ENCODE measurements at regions not wholly inside any gene's neighbourhood (a gene's known extent, or its start where the extent isn't known, plus 50 kb on each side); places are given as distances from the start of the nearest gene placed in this dataset.

DNA sequence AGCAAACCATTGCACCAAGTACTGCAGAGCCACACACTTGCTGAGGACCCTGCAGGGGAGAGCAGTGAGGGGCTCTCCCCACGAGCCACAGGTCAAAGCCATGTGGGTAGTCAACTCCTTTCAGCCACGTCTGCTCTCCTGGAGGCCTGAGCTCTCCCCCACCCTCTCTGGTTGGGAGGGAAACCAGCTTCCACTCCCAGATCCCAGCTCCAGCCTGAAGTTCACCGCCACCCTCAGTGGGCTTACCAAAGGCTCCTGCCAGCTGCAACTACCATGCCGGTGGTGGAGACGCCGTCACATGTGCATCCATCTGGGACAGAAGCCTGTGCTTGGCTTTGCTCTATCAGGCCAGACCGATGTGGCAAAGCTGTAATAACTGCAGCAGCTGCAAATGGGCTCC is 521.5 kb upstream of the RAB6C start:
- no peak overlapping the region for H3K4me3 Mint-ChIP-seq
- CTCF ChIA-PET = no interaction called here
- no peaks in the 10 kb centered on the region for H3K9me3 Mint-ChIP-seq
- POLR2A ChIA-PET = no interaction called here
- no peak for DNase-seq
- no peaks in the 10 kb centered on the region for H3K4me1 Mint-ChIP-seq
- H3K27ac Mint-ChIP-seq = no peak overlapping the region
- no peaks in the 10 kb centered on the region for H3K36me3 Mint-ChIP-seq (ENCODE audit: low read depth)
- H3K27me3 Mint-ChIP-seq = no peaks in the 10 kb centered on the region

DNA sequence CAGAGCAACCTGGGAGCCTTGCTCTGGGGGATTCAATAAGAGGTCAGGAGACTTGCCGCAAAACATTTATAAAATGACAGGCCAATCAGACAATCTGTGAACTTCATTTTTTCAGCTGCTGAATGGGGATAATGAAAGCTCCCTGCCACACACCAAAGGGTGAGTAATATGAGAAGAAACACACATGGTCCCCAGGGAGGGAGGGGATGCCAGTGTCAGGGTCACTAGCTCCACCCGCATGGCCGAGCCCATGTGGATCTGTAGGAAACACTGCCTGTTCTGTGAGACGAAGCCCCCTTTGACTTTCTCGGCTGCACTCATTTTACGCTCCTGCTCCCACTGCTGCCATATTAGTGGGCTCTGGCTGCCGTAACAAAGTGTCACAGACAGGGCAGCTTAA is 521.0 kb upstream of the RAB6C start:
- H3K27me3 Mint-ChIP-seq = no peaks in the 10 kb centered on the region
- no peak overlapping the region for H3K27ac Mint-ChIP-seq
- ChIA-PET POLR2A (no interaction called here), CTCF (no interaction called here)
- DNase-seq = no peak
- no peaks in the 10 kb centered on the region for H3K4me1 Mint-ChIP-seq
- H3K4me3 Mint-ChIP-seq = no peak overlapping the region
- no peaks in the 10 kb centered on the region for H3K36me3 Mint-ChIP-seq (ENCODE audit: low read depth)
- H3K9me3 Mint-ChIP-seq = no peaks in the 10 kb centered on the region

GRCh38 chr2:129459200-129459876 is 520.1 kb upstream of the RAB6C start:
- no peaks in the 10 kb centered on the region for H3K9me3 Mint-ChIP-seq
- ChIA-PET CTCF (no interaction called here), POLR2A (no interaction called here)
- no peak for DNase-seq
- H3K4me1 Mint-ChIP-seq = no peaks in the 10 kb centered on the region
- no peaks in the 10 kb centered on the region for H3K27me3 Mint-ChIP-seq
- no peak overlapping the region for H3K27ac Mint-ChIP-seq
- H3K4me3 Mint-ChIP-seq = no peak overlapping the region
- no peaks in the 10 kb centered on the region for H3K36me3 Mint-ChIP-seq (ENCODE audit: low read depth)

GRCh38 chr2:129459881-129460280 is 519.6 kb upstream of the RAB6C start:
- Mint-ChIP-seq H3K4me1 (no peaks in the 10 kb centered on the region), H3K27ac (no peak overlapping the region), H3K9me3 (no peaks in the 10 kb centered on the region), H3K27me3 (no peaks in the 10 kb centered on the region), H3K4me3 (no peak overlapping the region), H3K36me3 (ENCODE audit: low read depth) (no peaks in the 10 kb centered on the region)
- CTCF ChIA-PET = no interaction called here
- POLR2A ChIA-PET = no interaction called here
- DNase-seq = no peak

- no peaks in the 10 kb centered on the region for H3K4me1 Mint-ChIP-seq
- DNase-seq = no peak
- ChIA-PET CTCF (no interaction called here), POLR2A (no interaction called here)
- no peaks in the 10 kb centered on the region for H3K9me3 Mint-ChIP-seq
- no peaks in the 10 kb centered on the region for H3K27me3 Mint-ChIP-seq
- H3K4me3 Mint-ChIP-seq = no peak overlapping the region
- no peak overlapping the region for H3K27ac Mint-ChIP-seq
- H3K36me3 Mint-ChIP-seq (ENCODE audit: low read depth) = no peaks in the 10 kb centered on the region
These were observed 518.9 kb upstream of the RAB6C start for GRCh38 chr2:129460299-129461198.

GRCh38 chr2:129462349-129462748 is 517.1 kb upstream of the RAB6C start:
- Mint-ChIP-seq H3K27ac (no peak overlapping the region), H3K36me3 (ENCODE audit: low read depth) (no peaks in the 10 kb centered on the region), H3K27me3 (no peaks in the 10 kb centered on the region), H3K4me1 (no peaks in the 10 kb centered on the region), H3K4me3 (no peak overlapping the region), H3K9me3 (peaks cover 6% of the 10 kb centered on the region)
- ChIA-PET CTCF (no interaction called here), POLR2A (no interaction called here)
- no peak for DNase-seq

GRCh38 chr2:129462967-129463366 is 516.5 kb upstream of the RAB6C start:
- Mint-ChIP-seq H3K4me3 (no peak overlapping the region), H3K9me3 (peaks cover 6% of the 10 kb centered on the region), H3K27ac (no peak overlapping the region), H3K4me1 (no peaks in the 10 kb centered on the region), H3K36me3 (ENCODE audit: low read depth) (no peaks in the 10 kb centered on the region), H3K27me3 (no peaks in the 10 kb centered on the region)
- CTCF ChIA-PET = no interaction called here
- POLR2A ChIA-PET = no interaction called here
- no peak for DNase-seq

DNA sequence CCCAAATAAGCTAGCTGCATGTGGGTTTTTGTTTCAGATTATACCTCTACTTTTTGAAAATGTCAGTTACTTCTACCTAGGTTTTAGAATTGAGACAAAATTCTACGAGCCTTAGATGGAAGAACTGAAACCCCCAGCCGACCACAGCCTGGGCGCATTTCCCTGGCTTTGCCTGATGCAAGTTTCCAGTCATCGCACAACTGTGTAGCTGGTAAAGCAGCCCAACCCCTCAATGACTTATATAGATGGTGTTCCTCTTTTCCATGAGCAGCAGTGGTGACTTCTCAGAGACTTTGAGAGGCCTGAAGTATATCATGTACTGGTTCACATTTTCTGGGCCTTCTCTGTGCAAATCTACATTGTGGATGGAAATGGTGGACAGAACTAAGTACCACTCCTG is 515.4 kb upstream of the RAB6C start:
- no peak overlapping the region for H3K4me3 Mint-ChIP-seq
- no peak for DNase-seq
- peaks cover 6% of the 10 kb centered on the region for H3K9me3 Mint-ChIP-seq
- H3K36me3 Mint-ChIP-seq (ENCODE audit: low read depth) = no peaks in the 10 kb centered on the region
- CTCF ChIA-PET = no interaction called here
- H3K27me3 Mint-ChIP-seq = no peaks in the 10 kb centered on the region
- H3K4me1 Mint-ChIP-seq = no peaks in the 10 kb centered on the region
- POLR2A ChIA-PET = no interaction called here
- no peak overlapping the region for H3K27ac Mint-ChIP-seq

GRCh38 chr2:129464631-129465030 is 514.8 kb upstream of the RAB6C start:
- Mint-ChIP-seq H3K9me3 (peaks cover 6% of the 10 kb centered on the region), H3K27ac (no peak overlapping the region), H3K36me3 (ENCODE audit: low read depth) (no peaks in the 10 kb centered on the region), H3K27me3 (no peaks in the 10 kb centered on the region), H3K4me1 (no peaks in the 10 kb centered on the region), H3K4me3 (no peak overlapping the region)
- ChIA-PET CTCF (no interaction called here), POLR2A (no interaction called here)
- DNase-seq = no peak

- H3K4me3 Mint-ChIP-seq = no peak overlapping the region
- CTCF ChIA-PET = no interaction called here
- POLR2A ChIA-PET = no interaction called here
These were observed 514.4 kb upstream of the RAB6C start for GRCh38 chr2:129465045-129465444.

GRCh38 chr2:129466389-129466788 is 513.1 kb upstream of the RAB6C start:
- H3K27ac Mint-ChIP-seq = no peak overlapping the region
- no peak for DNase-seq
- no peaks in the 10 kb centered on the region for H3K27me3 Mint-ChIP-seq
- no peaks in the 10 kb centered on the region for H3K36me3 Mint-ChIP-seq (ENCODE audit: low read depth)
- CTCF ChIA-PET = no interaction called here
- POLR2A ChIA-PET = no interaction called here
- H3K4me1 Mint-ChIP-seq = no peaks in the 10 kb centered on the region
- H3K9me3 Mint-ChIP-seq = peaks cover 6% of the 10 kb centered on the region
- H3K4me3 Mint-ChIP-seq = no peak overlapping the region

More at GRCh38 chr2:129465045-129465444, 514.4 kb upstream of the RAB6C start:
- Mint-ChIP-seq H3K27ac (no peak overlapping the region), H3K4me1 (no peaks in the 10 kb centered on the region), H3K9me3 (peaks cover 6% of the 10 kb centered on the region), H3K27me3 (no peaks in the 10 kb centered on the region), H3K36me3 (ENCODE audit: low read depth) (no peaks in the 10 kb centered on the region)
- no peak for DNase-seq

GRCh38 chr2:129467012-129467779 is 512.3 kb upstream of the RAB6C start:
- POLR2A ChIA-PET = no interaction called here
- Mint-ChIP-seq H3K27me3 (no peaks in the 10 kb centered on the region), H3K36me3 (ENCODE audit: low read depth) (no peaks in the 10 kb centered on the region), H3K9me3 (peaks cover 6% of the 10 kb centered on the region), H3K4me3 (no peak overlapping the region), H3K27ac (no peak overlapping the region), H3K4me1 (no peaks in the 10 kb centered on the region)
- DNase-seq = no peak
- CTCF ChIA-PET = no interaction called here

DNA sequence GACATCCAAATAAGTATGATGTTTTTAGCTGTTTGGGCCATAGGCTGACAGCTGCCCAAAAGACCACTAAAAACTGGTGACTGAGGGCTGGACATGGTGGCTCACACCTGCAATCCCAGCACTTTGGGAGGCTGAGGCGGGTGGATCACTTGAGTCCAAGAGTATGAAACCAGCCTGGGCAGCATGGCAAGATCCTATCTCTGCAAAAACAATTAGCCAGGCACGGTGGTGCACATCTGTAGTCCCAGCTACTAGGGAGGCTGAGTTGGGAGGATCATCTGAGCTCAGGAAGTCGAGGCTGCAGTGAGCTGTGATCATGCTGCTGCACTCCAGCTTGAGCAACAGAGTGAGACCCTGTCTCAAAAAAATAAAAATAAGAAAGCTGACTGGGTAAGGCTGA is 511.5 kb upstream of the RAB6C start:
- Mint-ChIP-seq H3K36me3 (ENCODE audit: low read depth) (no peaks in the 10 kb centered on the region), H3K4me1 (no peaks in the 10 kb centered on the region), H3K4me3 (no peak overlapping the region), H3K27ac (no peak overlapping the region), H3K27me3 (no peaks in the 10 kb centered on the region), H3K9me3 (peaks cover 6% of the 10 kb centered on the region)
- no peak for DNase-seq
- ChIA-PET POLR2A (no interaction called here), CTCF (no interaction called here)

All from activated CD4-positive, alpha-beta memory T cell treated with anti-CD3 and anti-CD28 coated beads, Interleukin-2, amount 10 ng/mL, durations not matched to agents 7 days and 5 days (primary cell).